ENCODE measurements at regions not wholly inside any gene's neighbourhood (a gene's known extent, or its start where the extent isn't known, plus 50 kb on each side); places are given as distances from the start of the nearest gene placed in this dataset.

- Mint-ChIP-seq H3K27ac (no peak overlapping the region), H3K36me3 (no peaks in the 10 kb centered on the region), H3K27me3 (no peaks in the 10 kb centered on the region), H3K9me3 (peaks cover 0 to 4% (median 0%) of the 10 kb centered on the region in 7 donors), H3K4me3 (no peak overlapping the region), H3K4me1 (no peaks in the 10 kb centered on the region)
- ATAC-seq (ENCODE audit: low read depth in 2 of 2) (no peak), DNase-seq (no peak)
These were observed 965.9 kb downstream of the FSTL5 start for GRCh38 chr4:161197912-161198311.

- no peaks in the 10 kb centered on the region for H3K27me3 Mint-ChIP-seq
- H3K4me3 Mint-ChIP-seq, result no peak overlapping the region
- no peaks in the 10 kb centered on the region for H3K36me3 Mint-ChIP-seq
- DNase-seq (no peak), ATAC-seq (ENCODE audit: low read depth in 2 of 2) (no peak)
- H3K4me1 Mint-ChIP-seq, result no peaks in the 10 kb centered on the region
- no peak overlapping the region for H3K27ac Mint-ChIP-seq
- peaks cover 0 to 4% (median 0%) of the 10 kb centered on the region in 7 donors for H3K9me3 Mint-ChIP-seq
These were observed 966.3 kb downstream of the FSTL5 start for GRCh38 chr4:161197474-161197873.

GRCh38 chr4:161189286-161190134 lies 974.3 kb downstream of the FSTL5 start:
- H3K9me3 Mint-ChIP-seq, result peaks cover 0 to 9% (median 0%) of the 10 kb centered on the region in 7 donors
- DNase-seq, result no peak
- ATAC-seq (ENCODE audit: low read depth in 2 of 2), result no peak
- H3K4me1 Mint-ChIP-seq, result no peaks in the 10 kb centered on the region
- H3K4me3 Mint-ChIP-seq, result no peak overlapping the region
- no peak overlapping the region for H3K27ac Mint-ChIP-seq
- no peaks in the 10 kb centered on the region for H3K27me3 Mint-ChIP-seq
- H3K36me3 Mint-ChIP-seq, result no peaks in the 10 kb centered on the region

- no peaks in the 10 kb centered on the region for H3K36me3 Mint-ChIP-seq
- no peaks in the 10 kb centered on the region for H3K27me3 Mint-ChIP-seq
- no peak overlapping the region for H3K4me3 Mint-ChIP-seq
- peaks cover 0 to 9% (median 0%) of the 10 kb centered on the region in 7 donors for H3K9me3 Mint-ChIP-seq
- no peak overlapping the region for H3K27ac Mint-ChIP-seq
- ATAC-seq (ENCODE audit: low read depth in 2 of 2), result no peak
- no peaks in the 10 kb centered on the region for H3K4me1 Mint-ChIP-seq
- DNase-seq, result no peak
These were observed 975.2 kb downstream of the FSTL5 start for GRCh38 chr4:161188578-161188977.

GRCh38 chr4:161187569-161187968 lies 976.2 kb downstream of the FSTL5 start:
- no peak overlapping the region for H3K4me3 Mint-ChIP-seq
- peaks cover 0 to 9% (median 0%) of the 10 kb centered on the region in 7 donors for H3K9me3 Mint-ChIP-seq
- no peak overlapping the region for H3K27ac Mint-ChIP-seq

GRCh38 chr4:161186750-161187149 lies 977.0 kb downstream of the FSTL5 start:
- ATAC-seq (ENCODE audit: low read depth in 2 of 2) (no peak), DNase-seq (no peak)
- H3K36me3 Mint-ChIP-seq, result no peaks in the 10 kb centered on the region

More at GRCh38 chr4:161187569-161187968, 976.2 kb downstream of the FSTL5 start:
- ATAC-seq (ENCODE audit: low read depth in 2 of 2) (no peak), DNase-seq (no peak)
- Mint-ChIP-seq H3K27me3 (no peaks in the 10 kb centered on the region), H3K36me3 (no peaks in the 10 kb centered on the region), H3K4me1 (no peaks in the 10 kb centered on the region)

GRCh38 chr4:161186012-161186411 lies 977.8 kb downstream of the FSTL5 start:
- no peaks in the 10 kb centered on the region for H3K36me3 Mint-ChIP-seq
- no peak overlapping the region for H3K27ac Mint-ChIP-seq
- no peaks in the 10 kb centered on the region for H3K4me1 Mint-ChIP-seq
- H3K27me3 Mint-ChIP-seq, result no peaks in the 10 kb centered on the region
- H3K9me3 Mint-ChIP-seq, result peaks cover 0 to 9% (median 0%) of the 10 kb centered on the region in 7 donors
- DNase-seq (no peak), ATAC-seq (ENCODE audit: low read depth in 2 of 2) (no peak)
- H3K4me3 Mint-ChIP-seq, result no peak overlapping the region

More at GRCh38 chr4:161186750-161187149, 977.0 kb downstream of the FSTL5 start:
- Mint-ChIP-seq H3K27me3 (no peaks in the 10 kb centered on the region), H3K4me3 (no peak overlapping the region), H3K27ac (no peak overlapping the region), H3K4me1 (no peaks in the 10 kb centered on the region), H3K9me3 (peaks cover 0 to 9% (median 0%) of the 10 kb centered on the region in 7 donors)

- no peaks in the 10 kb centered on the region for H3K4me1 Mint-ChIP-seq
- DNase-seq (no peak), ATAC-seq (ENCODE audit: low read depth in 2 of 2) (no peak)
- no peaks in the 10 kb centered on the region for H3K36me3 Mint-ChIP-seq
- H3K27ac Mint-ChIP-seq, result no peak overlapping the region
- H3K4me3 Mint-ChIP-seq, result no peak overlapping the region
- peaks cover 0 to 9% (median 0%) of the 10 kb centered on the region in 7 donors for H3K9me3 Mint-ChIP-seq
- H3K27me3 Mint-ChIP-seq, result no peaks in the 10 kb centered on the region
These were observed 980.1 kb downstream of the FSTL5 start for GRCh38 chr4:161183729-161184128.

- Mint-ChIP-seq H3K36me3 (no peaks in the 10 kb centered on the region), H3K4me3 (no peak overlapping the region), H3K27me3 (no peaks in the 10 kb centered on the region), H3K4me1 (no peaks in the 10 kb centered on the region), H3K27ac (no peak overlapping the region), H3K9me3 (peaks cover 0 to 9% (median 0%) of the 10 kb centered on the region in 7 donors)
- ATAC-seq (ENCODE audit: low read depth in 2 of 2) (no peak), DNase-seq (no peak)
These were observed 980.9 kb downstream of the FSTL5 start for GRCh38 chr4:161182913-161183312.

GRCh38 chr4:161178310-161178709 lies 985.5 kb downstream of the FSTL5 start:
- H3K27me3 Mint-ChIP-seq, result no peaks in the 10 kb centered on the region
- ATAC-seq (ENCODE audit: low read depth in 2 of 2) (no peak), DNase-seq (no peak)
- H3K9me3 Mint-ChIP-seq, result peaks cover 0 to 5% (median 2%) of the 10 kb centered on the region in 7 donors
- no peak overlapping the region for H3K4me3 Mint-ChIP-seq
- H3K36me3 Mint-ChIP-seq, result no peaks in the 10 kb centered on the region
- H3K27ac Mint-ChIP-seq, result no peak overlapping the region
- H3K4me1 Mint-ChIP-seq, result no peaks in the 10 kb centered on the region

- H3K27ac Mint-ChIP-seq, result no peak overlapping the region
- H3K4me3 Mint-ChIP-seq, result no peak overlapping the region
- peaks cover 0 to 4% (median 0%) of the 10 kb centered on the region in 7 donors for H3K9me3 Mint-ChIP-seq
- no peaks in the 10 kb centered on the region for H3K36me3 Mint-ChIP-seq
- no peaks in the 10 kb centered on the region for H3K27me3 Mint-ChIP-seq
- ATAC-seq (ENCODE audit: low read depth in 2 of 2), result no peak
- no peak for DNase-seq
- no peaks in the 10 kb centered on the region for H3K4me1 Mint-ChIP-seq
These were observed 991.3 kb downstream of the FSTL5 start for GRCh38 chr4:161172396-161173026.

GRCh38 chr4:161167539-161167938 lies 996.3 kb downstream of the FSTL5 start:
- Mint-ChIP-seq H3K4me3 (no peak overlapping the region), H3K9me3 (peaks cover 0 to 8% (median 0%) of the 10 kb centered on the region in 7 donors), H3K27ac (no peak overlapping the region), H3K4me1 (no peaks in the 10 kb centered on the region), H3K36me3 (no peaks in the 10 kb centered on the region), H3K27me3 (no peaks in the 10 kb centered on the region)
- DNase-seq, result no peak
- no peak for ATAC-seq (ENCODE audit: low read depth in 2 of 2)

- no peak overlapping the region for H3K27ac Mint-ChIP-seq
- H3K27me3 Mint-ChIP-seq, result no peaks in the 10 kb centered on the region
- H3K4me1 Mint-ChIP-seq, result no peaks in the 10 kb centered on the region
- ATAC-seq (ENCODE audit: low read depth in 2 of 2), result no peak
- no peak overlapping the region for H3K4me3 Mint-ChIP-seq
- H3K36me3 Mint-ChIP-seq, result no peaks in the 10 kb centered on the region
- DNase-seq, result no peak
- peaks cover 0 to 11% (median 1%) of the 10 kb centered on the region in 7 donors for H3K9me3 Mint-ChIP-seq
These were observed 1003.1 kb downstream of the FSTL5 start for GRCh38 chr4:161160718-161161117.

- ATAC-seq (ENCODE audit: low read depth in 2 of 2), result no peak
- Mint-ChIP-seq H3K4me3 (no peak overlapping the region), H3K36me3 (no peaks in the 10 kb centered on the region), H3K27me3 (no peaks in the 10 kb centered on the region), H3K4me1 (no peaks in the 10 kb centered on the region), H3K9me3 (peaks cover 0 to 28% (median 5%) of the 10 kb centered on the region in 7 donors), H3K27ac (no peak overlapping the region)
- no peak for DNase-seq
These were observed 1015.7 kb downstream of the FSTL5 start for GRCh38 chr4:161148051-161148450.

All from naive B cell (primary cell).